Activated naive CD8-positive, alpha-beta T cell (primary cell): ENCODE measurements at regions not wholly inside any gene's neighbourhood (a gene's known extent, or its start where the extent isn't known, plus 50 kb on each side); places are given as distances from the start of the nearest gene placed in this dataset.

Experiments used
- H3K27ac Mint-ChIP-seq: one replicate; pipeline ENCODE4 v1.8.0; 2021; ENCODE audit warnings: mixed read lengths
- H3K27me3 Mint-ChIP-seq: one replicate; pipeline ENCODE4 v1.8.0; 2021; ENCODE audit warnings: mixed read lengths
- H3K36me3 Mint-ChIP-seq: one replicate; pipeline ENCODE4 v1.8.0; 2021; ENCODE audit warnings: mixed read lengths
- H3K4me1 Mint-ChIP-seq: one replicate; pipeline ENCODE4 v1.8.0; 2021; ENCODE audit warnings: low read depth, mixed read lengths
- H3K4me3 Mint-ChIP-seq: one replicate; pipeline ENCODE4 v1.8.0; 2021; ENCODE audit warnings: mild to moderate bottlenecking, mixed read lengths
- H3K9me3 Mint-ChIP-seq: one replicate; pipeline ENCODE4 v1.8.0; 2021; ENCODE audit warnings: low read depth, mixed read lengths

DNA sequence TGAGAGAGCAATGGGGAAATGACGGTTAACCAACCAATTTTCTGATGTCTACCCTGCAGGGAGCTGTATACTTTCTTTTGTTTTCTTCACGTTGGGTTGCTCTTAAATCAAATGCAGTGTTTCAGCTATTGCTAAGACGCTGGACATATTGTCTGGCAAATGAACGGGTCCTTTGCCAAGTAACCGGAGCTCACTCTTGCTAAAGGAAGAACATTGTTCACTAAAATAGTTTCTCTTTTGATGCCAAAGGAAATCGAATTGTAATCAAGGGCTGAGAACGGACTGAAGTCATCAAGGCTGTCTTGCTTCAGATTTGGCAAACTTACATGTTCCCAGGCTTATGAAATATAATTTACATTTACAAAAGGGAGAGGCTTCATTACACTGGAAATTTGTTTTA lies 142.3 kb upstream of the ARGLU1 start:
- H3K27ac Mint-ChIP-seq, result no peak overlapping the region
- H3K36me3 Mint-ChIP-seq, result no peaks in the 10 kb centered on the region
- no peaks in the 10 kb centered on the region for H3K4me1 Mint-ChIP-seq
- H3K27me3 Mint-ChIP-seq, result no peaks in the 10 kb centered on the region
- H3K4me3 Mint-ChIP-seq, result no peak overlapping the region
- H3K9me3 Mint-ChIP-seq, result no peaks in the 10 kb centered on the region

DNA sequence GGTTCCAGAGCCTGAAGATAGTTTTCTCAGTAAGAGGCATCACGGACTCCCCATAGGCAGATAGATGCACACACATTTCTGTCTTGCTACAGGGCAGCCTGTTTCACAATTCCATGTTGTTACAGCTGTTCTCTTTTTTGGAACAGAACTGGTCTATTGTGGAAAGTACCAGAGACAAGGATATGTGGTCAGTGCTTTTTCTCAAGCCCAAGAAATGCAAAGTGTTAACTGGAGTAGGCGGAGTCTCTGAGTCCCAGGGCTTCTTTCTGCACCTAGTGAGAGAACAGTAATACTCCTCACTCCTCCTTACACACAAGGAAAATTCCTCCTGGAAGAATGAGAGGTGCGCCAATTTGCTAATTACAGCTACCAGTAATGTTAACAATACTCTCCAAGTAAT lies 141.6 kb upstream of the ARGLU1 start:
- peaks cover 1% of the 10 kb centered on the region for H3K27me3 Mint-ChIP-seq
- H3K4me3 Mint-ChIP-seq, result no peak overlapping the region
- no peaks in the 10 kb centered on the region for H3K4me1 Mint-ChIP-seq
- H3K27ac Mint-ChIP-seq, result no peak overlapping the region
- no peaks in the 10 kb centered on the region for H3K9me3 Mint-ChIP-seq
- no peaks in the 10 kb centered on the region for H3K36me3 Mint-ChIP-seq

DNA sequence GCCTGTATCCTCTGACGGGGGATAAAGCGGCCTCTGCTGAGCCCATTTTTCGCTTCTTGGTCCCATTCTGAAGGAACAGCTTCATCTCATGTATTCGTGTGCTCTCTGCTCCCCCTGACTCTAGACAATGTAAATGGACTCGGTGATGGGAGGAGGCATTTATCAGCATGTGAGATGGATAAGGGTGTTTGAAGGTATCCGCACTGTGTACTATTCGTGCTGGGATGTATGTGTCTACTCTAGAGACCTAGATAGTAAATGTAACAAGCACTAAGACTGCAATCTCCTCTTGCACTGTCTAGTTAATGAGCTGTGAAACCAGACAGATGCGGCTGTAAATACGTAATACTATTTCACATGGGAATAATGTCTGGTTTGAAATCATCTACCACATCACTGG lies 134.6 kb upstream of the ARGLU1 start:
- Mint-ChIP-seq H3K9me3 (no peaks in the 10 kb centered on the region), H3K36me3 (no peaks in the 10 kb centered on the region), H3K27ac (no peak overlapping the region), H3K27me3 (peaks cover 8% of the 10 kb centered on the region), H3K4me1 (no peaks in the 10 kb centered on the region), H3K4me3 (no peak overlapping the region)

GRCh38 chr13:106701771-106702341 lies 133.9 kb upstream of the ARGLU1 start:
- H3K27me3 Mint-ChIP-seq, result peaks cover 8% of the 10 kb centered on the region
- H3K9me3 Mint-ChIP-seq, result no peaks in the 10 kb centered on the region
- no peaks in the 10 kb centered on the region for H3K36me3 Mint-ChIP-seq
- no peak overlapping the region for H3K4me3 Mint-ChIP-seq
- H3K27ac Mint-ChIP-seq, result no peak overlapping the region
- H3K4me1 Mint-ChIP-seq, result no peaks in the 10 kb centered on the region

DNA sequence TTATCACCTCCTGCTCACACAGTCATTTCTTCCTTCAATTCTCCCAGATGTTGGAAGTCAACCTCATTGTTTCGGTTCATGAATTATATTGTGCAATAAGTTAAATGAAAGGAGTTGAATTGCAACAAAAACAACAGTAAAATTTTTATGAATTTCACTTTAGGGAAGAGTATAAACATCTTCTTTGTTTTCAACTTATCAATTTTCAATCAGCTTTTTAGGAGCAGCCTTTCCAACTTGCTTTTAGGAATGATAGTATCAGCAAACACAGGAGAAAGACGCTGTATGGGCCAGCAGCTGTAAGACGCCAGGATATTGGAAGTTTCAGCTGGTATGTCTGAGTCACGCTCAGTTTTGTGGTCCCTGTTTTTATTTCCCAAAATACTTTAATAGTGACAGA lies 132.5 kb upstream of the ARGLU1 start:
- H3K27ac Mint-ChIP-seq, result no peak overlapping the region
- H3K9me3 Mint-ChIP-seq, result no peaks in the 10 kb centered on the region
- peaks cover 8% of the 10 kb centered on the region for H3K27me3 Mint-ChIP-seq
- no peaks in the 10 kb centered on the region for H3K36me3 Mint-ChIP-seq
- no peak overlapping the region for H3K4me3 Mint-ChIP-seq
- no peaks in the 10 kb centered on the region for H3K4me1 Mint-ChIP-seq

DNA sequence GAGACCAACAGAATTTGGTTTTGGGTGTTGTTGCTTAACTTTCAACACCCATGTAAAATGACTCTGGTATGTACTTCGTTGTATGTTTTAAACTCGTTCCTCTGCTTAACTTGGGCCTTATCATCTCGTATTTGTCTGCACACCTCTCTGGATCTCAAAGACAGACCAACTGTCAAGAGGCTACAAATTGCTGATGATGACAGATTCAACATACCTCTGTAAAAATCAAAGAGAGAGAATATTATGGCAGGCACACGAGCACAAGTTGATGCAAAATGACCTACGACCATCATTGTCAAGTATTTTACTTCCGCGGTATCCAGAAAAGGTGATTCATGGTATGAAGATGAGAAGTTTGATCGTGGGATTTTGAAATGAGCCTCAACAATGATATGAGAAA lies 132.1 kb upstream of the ARGLU1 start:
- H3K9me3 Mint-ChIP-seq, result no peaks in the 10 kb centered on the region
- H3K27ac Mint-ChIP-seq, result no peak overlapping the region
- peaks cover 8% of the 10 kb centered on the region for H3K27me3 Mint-ChIP-seq
- H3K4me1 Mint-ChIP-seq, result no peaks in the 10 kb centered on the region
- H3K4me3 Mint-ChIP-seq, result no peak overlapping the region
- H3K36me3 Mint-ChIP-seq, result no peaks in the 10 kb centered on the region

DNA sequence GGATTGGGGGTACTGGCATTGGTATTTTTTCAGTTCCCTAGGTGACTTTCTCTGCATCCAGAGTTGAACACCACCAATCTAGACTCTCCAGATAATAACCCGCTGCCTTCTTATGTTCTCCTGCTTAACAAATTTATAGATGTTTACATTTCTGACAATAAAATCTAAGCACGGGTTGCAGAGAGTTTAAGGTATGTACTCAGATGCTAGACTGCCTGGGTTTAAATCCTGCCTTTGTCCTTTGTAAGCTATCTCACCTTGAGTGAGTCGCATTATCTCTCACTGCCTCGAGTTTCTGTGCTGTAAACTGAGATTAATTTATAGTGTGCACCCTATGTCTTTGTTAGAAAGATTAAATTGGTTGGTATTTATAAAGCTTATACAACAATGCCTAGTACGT lies 131.4 kb upstream of the ARGLU1 start:
- H3K36me3 Mint-ChIP-seq, result no peaks in the 10 kb centered on the region
- H3K27ac Mint-ChIP-seq, result no peak overlapping the region
- H3K4me1 Mint-ChIP-seq, result no peaks in the 10 kb centered on the region
- H3K9me3 Mint-ChIP-seq, result no peaks in the 10 kb centered on the region
- peaks cover 4% of the 10 kb centered on the region for H3K27me3 Mint-ChIP-seq
- no peak overlapping the region for H3K4me3 Mint-ChIP-seq

GRCh38 chr13:106696719-106697118 lies 128.8 kb upstream of the ARGLU1 start:
- no peaks in the 10 kb centered on the region for H3K4me1 Mint-ChIP-seq
- H3K9me3 Mint-ChIP-seq, result no peaks in the 10 kb centered on the region
- H3K27ac Mint-ChIP-seq, result no peak overlapping the region
- H3K4me3 Mint-ChIP-seq, result no peak overlapping the region
- H3K27me3 Mint-ChIP-seq, result no peaks in the 10 kb centered on the region
- no peaks in the 10 kb centered on the region for H3K36me3 Mint-ChIP-seq

- H3K9me3 Mint-ChIP-seq, result no peaks in the 10 kb centered on the region
- no peaks in the 10 kb centered on the region for H3K36me3 Mint-ChIP-seq
- H3K4me3 Mint-ChIP-seq, result no peak overlapping the region
- H3K27me3 Mint-ChIP-seq, result no peaks in the 10 kb centered on the region
- H3K4me1 Mint-ChIP-seq, result no peaks in the 10 kb centered on the region
- H3K27ac Mint-ChIP-seq, result no peak overlapping the region
Measured at GRCh38 chr13:106696140-106696539, 128.2 kb upstream of the ARGLU1 start.

- H3K27me3 Mint-ChIP-seq, result no peaks in the 10 kb centered on the region
- no peaks in the 10 kb centered on the region for H3K9me3 Mint-ChIP-seq
- no peak overlapping the region for H3K27ac Mint-ChIP-seq
- no peak overlapping the region for H3K4me3 Mint-ChIP-seq
- no peaks in the 10 kb centered on the region for H3K4me1 Mint-ChIP-seq
- no peaks in the 10 kb centered on the region for H3K36me3 Mint-ChIP-seq
Measured at GRCh38 chr13:106695139-106695538, 127.2 kb upstream of the ARGLU1 start.

DNA sequence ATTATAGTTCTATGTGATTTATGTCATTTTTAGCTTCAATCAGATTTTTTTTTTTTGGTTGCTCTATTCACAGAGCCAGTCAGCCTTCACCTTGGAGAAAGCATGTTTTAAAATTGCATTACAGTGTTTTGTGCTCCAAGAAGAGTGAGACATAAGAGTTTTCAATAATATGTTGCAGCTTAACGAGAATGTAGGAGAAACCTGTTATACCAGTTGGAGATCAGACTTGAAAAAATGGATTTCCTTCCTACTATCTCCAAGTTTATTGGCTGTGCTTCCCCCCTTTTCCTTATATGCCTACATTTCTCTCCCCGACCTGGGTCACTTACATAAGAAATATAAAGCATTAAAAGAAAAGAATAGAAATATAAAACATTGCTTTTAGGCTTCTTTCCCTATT lies 123.9 kb upstream of the ARGLU1 start:
- no peaks in the 10 kb centered on the region for H3K27me3 Mint-ChIP-seq
- no peak overlapping the region for H3K27ac Mint-ChIP-seq
- H3K4me1 Mint-ChIP-seq, result no peaks in the 10 kb centered on the region
- no peaks in the 10 kb centered on the region for H3K9me3 Mint-ChIP-seq
- H3K4me3 Mint-ChIP-seq, result no peak overlapping the region
- no peaks in the 10 kb centered on the region for H3K36me3 Mint-ChIP-seq

DNA sequence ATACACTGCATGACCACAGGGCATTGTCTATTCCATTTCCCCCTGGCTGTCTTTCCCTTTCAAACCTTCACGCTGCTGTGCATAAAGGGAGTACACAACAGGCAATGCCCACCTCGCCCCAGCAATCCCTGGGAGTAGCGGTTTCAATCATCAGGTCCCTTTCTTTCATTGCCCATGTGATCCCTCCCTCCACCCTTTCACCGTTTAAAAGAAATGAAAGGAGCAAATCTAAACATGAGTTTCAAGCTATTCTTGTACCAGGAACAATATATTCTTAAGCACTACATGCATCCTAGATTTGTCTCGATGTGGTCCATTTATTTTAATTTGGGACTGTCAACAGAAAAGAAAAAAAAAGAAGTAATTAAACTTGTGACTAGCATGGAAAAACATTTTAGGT lies 123.4 kb upstream of the ARGLU1 start:
- H3K9me3 Mint-ChIP-seq, result no peaks in the 10 kb centered on the region
- H3K27ac Mint-ChIP-seq, result no peak overlapping the region
- H3K4me1 Mint-ChIP-seq, result no peaks in the 10 kb centered on the region
- no peak overlapping the region for H3K4me3 Mint-ChIP-seq
- no peaks in the 10 kb centered on the region for H3K27me3 Mint-ChIP-seq
- H3K36me3 Mint-ChIP-seq, result no peaks in the 10 kb centered on the region

DNA sequence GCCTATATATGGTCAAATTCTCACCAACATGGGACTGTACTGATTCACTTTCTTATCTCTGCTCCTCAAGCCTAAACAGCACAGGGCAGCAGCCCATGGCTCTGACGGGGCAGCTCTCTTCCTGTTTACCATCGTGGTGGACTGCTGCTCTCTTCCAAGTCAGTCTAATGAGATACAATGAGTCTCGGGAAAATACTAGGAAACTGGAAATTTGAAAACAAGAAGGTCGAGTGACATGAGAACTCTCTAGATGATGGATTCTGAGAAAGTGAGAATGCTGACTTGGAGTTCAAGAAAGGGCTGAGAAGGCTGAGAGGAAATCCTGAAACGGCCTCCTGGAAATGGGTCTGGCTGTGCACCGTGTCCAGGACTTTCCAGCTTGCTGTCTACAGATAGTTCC lies 122.8 kb upstream of the ARGLU1 start:
- Mint-ChIP-seq H3K4me1 (no peaks in the 10 kb centered on the region), H3K27ac (no peak overlapping the region), H3K4me3 (no peak overlapping the region)

DNA sequence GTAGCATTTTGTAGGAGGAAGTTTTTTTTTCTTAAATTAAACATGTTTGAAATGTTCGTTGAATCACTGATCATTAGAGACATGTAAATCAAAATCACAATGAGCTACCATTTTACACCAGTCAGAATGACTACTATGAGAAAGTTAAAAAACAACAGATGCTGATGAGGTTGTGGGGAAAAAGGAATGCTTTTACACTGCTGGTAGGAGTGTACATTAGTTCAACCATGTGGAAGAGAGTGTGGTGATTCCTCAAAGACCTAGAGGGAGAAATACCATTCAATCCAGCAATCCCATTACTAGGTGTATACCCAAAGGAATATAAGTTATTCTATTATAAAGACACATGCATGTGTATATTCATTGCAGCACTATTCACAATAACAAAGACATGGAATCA lies 122.0 kb upstream of the ARGLU1 start:
- Mint-ChIP-seq H3K4me3 (no peak overlapping the region), H3K4me1 (no peaks in the 10 kb centered on the region), H3K27me3 (no peaks in the 10 kb centered on the region), H3K36me3 (no peaks in the 10 kb centered on the region), H3K9me3 (no peaks in the 10 kb centered on the region), H3K27ac (no peak overlapping the region)

More for the DNA sequence above, 122.8 kb upstream of the ARGLU1 start:
- Mint-ChIP-seq H3K27me3 (no peaks in the 10 kb centered on the region), H3K36me3 (no peaks in the 10 kb centered on the region), H3K9me3 (no peaks in the 10 kb centered on the region)

DNA sequence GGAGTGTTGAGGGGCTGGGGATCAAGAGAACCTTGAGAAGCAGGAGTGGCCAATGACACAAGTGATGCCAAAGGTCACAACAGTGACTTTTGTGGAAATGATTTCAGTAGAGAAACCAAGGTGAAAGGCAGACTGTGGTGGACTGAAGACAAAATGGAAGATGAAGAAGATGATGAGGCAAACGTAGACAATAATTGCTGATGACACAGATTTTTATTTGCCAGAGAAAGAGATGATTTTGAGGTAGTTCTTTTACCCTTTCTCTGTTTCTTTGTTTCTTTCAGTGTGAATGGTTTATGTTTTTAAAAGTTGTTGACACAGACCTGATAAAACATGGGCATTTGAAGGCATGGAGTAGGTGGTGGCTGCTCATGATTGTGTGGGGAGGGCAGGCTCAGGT lies 121.0 kb upstream of the ARGLU1 start:
- no peaks in the 10 kb centered on the region for H3K4me1 Mint-ChIP-seq
- H3K9me3 Mint-ChIP-seq, result no peaks in the 10 kb centered on the region
- no peak overlapping the region for H3K27ac Mint-ChIP-seq
- no peaks in the 10 kb centered on the region for H3K36me3 Mint-ChIP-seq
- H3K4me3 Mint-ChIP-seq, result no peak overlapping the region
- H3K27me3 Mint-ChIP-seq, result no peaks in the 10 kb centered on the region

- no peaks in the 10 kb centered on the region for H3K27me3 Mint-ChIP-seq
- H3K9me3 Mint-ChIP-seq, result no peaks in the 10 kb centered on the region
- no peak overlapping the region for H3K27ac Mint-ChIP-seq
- H3K36me3 Mint-ChIP-seq, result no peaks in the 10 kb centered on the region
- H3K4me1 Mint-ChIP-seq, result no peaks in the 10 kb centered on the region
- H3K4me3 Mint-ChIP-seq, result no peak overlapping the region
Measured at GRCh38 chr13:106686163-106686562, 118.2 kb upstream of the ARGLU1 start.
